OCI-M2 (cell line): ENCODE measurements at regions not wholly inside any gene's neighbourhood (a gene's known extent, or its start where the extent isn't known, plus 50 kb on each side); places are given as distances from the start of the nearest gene placed in this dataset.

Experiments used
- DNase-seq: peaks from one replicate; lab custom pipeline; 2025; ENCODE audit not compliant: unreplicated experiment; lab: John Stamatoyannopoulos, UW

GRCh38 chr6:133630651-133631050, 258.3 kb upstream of the TCF21 start:
- DNase-seq: no peak

- DNase-seq: no peak
Observed at GRCh38 chr6:133631421-133631820, 257.5 kb upstream of the TCF21 start.

- no peak for DNase-seq
Observed at GRCh38 chr6:133632206-133632605, 256.7 kb upstream of the TCF21 start.

DNA sequence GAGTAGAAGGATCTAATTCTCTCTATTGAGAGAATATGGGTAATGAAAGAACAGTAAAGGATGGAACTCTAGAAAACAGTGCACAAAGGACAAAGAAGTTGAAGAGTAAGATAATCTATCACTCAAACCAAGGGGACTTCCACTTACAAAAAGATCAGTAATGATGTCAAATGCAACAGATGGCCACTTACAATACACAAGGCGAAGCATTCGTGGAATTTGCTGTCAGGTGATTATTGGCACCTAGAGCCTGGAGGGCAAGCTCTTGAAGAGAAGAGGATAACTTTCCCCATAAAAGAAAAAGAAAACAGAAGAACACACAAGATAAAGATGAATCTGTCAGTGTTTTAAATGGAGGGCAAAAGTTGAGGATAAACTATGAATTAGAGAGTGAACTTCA, 256.0 kb upstream of the TCF21 start:
- no peak for DNase-seq

DNA sequence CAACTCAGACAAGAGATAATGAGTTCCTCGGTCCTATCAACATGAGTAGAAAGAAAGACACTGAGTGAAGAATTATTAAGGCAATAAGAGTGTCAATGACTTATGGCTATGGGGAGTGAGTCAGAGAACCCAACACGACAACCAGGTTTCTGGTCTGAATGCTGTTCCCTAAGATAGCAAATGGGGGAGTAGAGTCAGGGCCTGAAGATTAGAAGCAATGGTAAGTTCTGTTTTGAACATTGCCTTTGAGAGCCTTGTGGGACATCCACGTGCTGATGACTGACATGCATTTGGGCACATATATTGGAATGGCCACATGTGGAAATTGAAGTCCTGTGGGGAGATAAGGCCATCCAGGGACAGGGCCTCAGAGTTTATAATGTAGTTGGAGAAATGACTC, 254.4 kb upstream of the TCF21 start:
- DNase-seq: no peak

GRCh38 chr6:133635447-133635846, 253.5 kb upstream of the TCF21 start:
- DNase-seq: no peak

- DNase-seq: no peak
Observed at GRCh38 chr6:133637436-133637835, 251.5 kb upstream of the TCF21 start.

GRCh38 chr6:133637874-133638273, 251.0 kb upstream of the TCF21 start:
- no peak for DNase-seq

- DNase-seq: no peak
Observed at GRCh38 chr6:133641104-133641503, 247.8 kb upstream of the TCF21 start.

DNA sequence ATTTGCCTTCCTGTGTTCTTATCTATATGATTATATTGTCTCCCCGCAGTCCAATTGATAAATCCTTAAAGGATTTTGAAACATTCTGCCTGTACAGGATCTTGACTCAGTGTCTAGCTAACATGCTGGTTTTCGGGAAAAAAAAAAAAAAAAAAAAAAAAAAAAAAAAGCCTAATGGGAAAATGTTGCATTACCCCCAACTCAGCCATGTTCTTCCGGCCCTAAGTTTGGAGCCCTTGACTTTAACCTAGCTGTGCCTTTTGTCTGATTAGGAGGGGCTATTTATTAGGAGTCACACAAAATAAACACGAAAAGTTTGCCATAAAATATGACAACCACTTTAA, 244.4 kb upstream of the TCF21 start:
- DNase-seq: no peak

DNA sequence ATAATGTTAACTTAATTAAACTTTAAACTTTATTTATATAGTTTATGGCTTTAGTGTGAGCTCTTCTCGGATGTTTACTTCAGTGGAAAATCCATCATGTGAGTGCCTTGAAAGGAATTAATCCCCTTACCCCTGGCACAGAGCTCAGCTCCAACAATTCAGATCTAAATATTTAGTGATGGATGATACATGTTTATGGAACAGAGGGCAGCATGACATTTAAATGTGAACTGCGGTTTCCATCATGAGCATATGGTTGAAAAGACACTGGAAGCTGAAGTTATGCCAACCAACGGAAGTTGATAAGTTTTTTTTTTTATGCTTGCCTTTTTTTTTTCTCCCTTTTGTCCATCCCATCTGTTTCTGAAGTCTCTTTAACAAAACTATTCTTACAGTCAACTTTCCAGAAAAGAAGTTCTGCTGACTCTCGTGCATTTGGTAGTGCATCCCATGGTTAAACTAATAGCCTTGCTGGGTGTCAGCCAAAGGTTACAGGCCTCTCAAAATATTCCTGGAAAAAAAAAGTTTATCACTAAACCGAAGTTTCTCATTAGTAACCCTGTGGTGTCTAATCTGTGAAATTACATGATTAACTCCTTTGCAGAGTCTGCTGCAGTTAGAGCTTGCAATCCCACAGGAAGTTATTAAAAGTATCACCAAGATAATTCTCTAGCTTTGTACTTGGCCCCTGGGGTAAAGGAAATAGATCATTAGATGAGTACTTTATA, 243.9 kb upstream of the TCF21 start:
- DNase-seq: no peak

- DNase-seq: no peak
Observed at GRCh38 chr6:133645966-133646740, 242.8 kb upstream of the TCF21 start.

GRCh38 chr6:133648581-133648980, 240.3 kb upstream of the TCF21 start:
- no peak for DNase-seq

GRCh38 chr6:133671376-133671775, 217.5 kb upstream of the TCF21 start:
- DNase-seq: no peak

DNA sequence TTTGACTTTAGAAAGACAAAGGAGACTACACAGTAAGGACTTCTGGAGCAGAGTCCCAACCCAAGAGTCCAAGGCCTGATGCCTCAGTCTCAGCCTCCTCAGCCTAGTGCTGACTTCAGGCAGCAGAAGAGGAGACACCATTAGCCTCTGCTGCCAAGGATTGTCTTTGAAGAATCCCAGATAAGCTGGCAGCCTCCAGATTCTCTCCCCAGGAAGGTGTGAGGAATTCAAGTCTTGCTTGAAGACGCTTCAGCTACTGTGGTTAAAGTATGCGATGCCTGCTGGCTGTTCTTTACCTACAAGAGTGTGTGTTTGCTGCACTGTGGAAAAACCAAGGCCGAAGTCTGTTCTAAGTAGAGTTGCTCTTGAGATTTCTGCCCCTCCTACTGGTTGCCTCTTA, 215.9 kb upstream of the TCF21 start:
- no peak for DNase-seq

DNA sequence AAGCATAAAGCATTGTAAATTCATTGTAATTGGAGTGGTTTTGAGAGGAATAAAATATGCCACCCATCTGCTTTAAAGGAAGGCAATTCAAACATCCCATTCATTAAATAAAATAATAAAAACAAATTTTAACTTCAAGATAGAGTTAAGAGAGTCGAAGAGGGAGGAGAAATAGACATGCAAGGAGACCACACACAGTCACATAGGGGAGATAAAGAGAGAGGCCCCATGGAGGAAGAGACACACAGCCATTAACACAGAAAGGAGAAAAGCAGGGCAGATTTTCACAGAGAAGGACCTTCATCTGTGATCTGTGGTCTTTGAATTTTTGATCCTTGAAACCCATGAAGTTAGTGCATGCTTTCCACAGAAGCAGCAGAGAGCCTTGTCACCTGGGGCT, 214.3 kb upstream of the TCF21 start:
- no peak for DNase-seq

GRCh38 chr6:133680994-133681393, 207.9 kb upstream of the TCF21 start:
- DNase-seq: no peak

- DNase-seq: no peak
Observed at GRCh38 chr6:133681891-133682290, 207.0 kb upstream of the TCF21 start.

DNA sequence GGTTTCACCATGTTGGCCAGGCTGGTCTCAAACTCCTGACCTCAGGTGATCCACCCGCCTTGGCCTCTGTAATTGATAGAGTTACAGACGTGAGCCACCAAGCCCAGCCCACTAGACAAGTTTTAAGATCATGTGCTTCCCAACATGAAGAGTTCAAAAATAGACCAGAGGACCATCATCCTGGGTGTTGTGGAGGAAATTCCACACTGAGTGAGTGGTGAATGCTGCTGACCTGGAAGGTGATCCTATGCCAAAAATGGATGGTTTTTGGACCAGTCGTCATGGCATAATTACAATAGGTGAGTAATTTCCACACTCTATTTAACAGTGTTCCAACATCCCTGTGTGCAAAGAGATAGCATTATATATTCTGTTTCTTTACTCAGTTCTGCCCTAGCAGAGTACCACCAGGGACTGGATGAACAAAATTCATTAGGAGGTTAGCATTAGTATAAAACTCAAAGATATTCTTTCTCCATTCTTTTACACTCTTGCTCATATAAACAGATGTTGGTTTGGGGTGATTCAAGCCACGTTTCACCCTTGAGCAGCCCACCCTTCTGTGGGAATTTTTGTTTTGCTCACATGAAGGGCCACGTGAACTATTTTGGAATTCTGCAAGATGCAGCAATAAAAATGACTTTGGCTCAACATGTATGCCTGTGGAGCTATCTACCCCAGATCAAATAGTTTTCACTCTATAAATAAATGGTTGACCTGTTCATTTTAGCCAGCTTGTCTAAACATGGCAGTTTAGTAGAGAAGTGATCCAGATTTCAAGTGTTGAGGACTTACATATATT, 206.2 kb upstream of the TCF21 start:
- DNase-seq: no peak

- no peak for DNase-seq
Observed at GRCh38 chr6:133683308-133683580, 205.7 kb upstream of the TCF21 start.

DNA sequence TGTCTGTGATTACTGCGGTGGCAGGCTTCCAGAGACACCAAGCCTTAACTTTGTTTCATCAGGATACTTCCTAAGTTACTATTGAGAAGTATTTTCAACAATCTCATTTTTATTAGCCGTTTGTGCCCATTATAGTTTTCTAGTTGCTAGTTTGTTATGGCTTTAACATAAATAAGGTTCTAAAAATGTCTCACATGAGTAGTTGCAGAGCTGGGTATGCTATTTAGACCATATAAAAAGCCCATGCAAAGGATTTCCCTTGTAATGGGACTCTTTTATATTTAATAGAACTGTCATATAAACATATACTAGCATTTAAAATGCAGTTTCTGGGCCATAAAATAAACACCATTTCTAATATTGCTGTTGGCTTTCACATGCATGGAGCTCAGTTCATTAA, 205.3 kb upstream of the TCF21 start:
- DNase-seq: no peak
